ENCODE measurements at regions not wholly inside any gene's neighbourhood (a gene's known extent, or its start where the extent isn't known, plus 50 kb on each side); places are given as distances from the start of the nearest gene placed in this dataset.

GRCh38 chr7:84837405-84837804 is 349.5 kb downstream of the SEMA3D start:
- no peak for DNase-seq (ENCODE audit: low spot score)
- Histone ChIP-seq H3K4me3 (no peak overlapping the region), H3K27ac (no peak overlapping the region)
- no peak for TF ChIP-seq CTCF (IDR thresholded peaks at IDR 0.05)

GRCh38 chr7:84829719-84830118 is 357.1 kb downstream of the SEMA3D start:
- Histone ChIP-seq H3K27ac (no peak overlapping the region), H3K4me3 (no peak overlapping the region)
- TF ChIP-seq CTCF (IDR thresholded peaks at IDR 0.05) = no peak
- no peak for DNase-seq (ENCODE audit: low spot score)

- no peak for TF ChIP-seq CTCF (IDR thresholded peaks at IDR 0.05)
- Histone ChIP-seq H3K27ac (no peak overlapping the region), H3K4me3 (no peak overlapping the region)
- no peak for DNase-seq (ENCODE audit: low spot score)
Measured at GRCh38 chr7:84824057-84824651, 362.7 kb downstream of the SEMA3D start.

- DNase-seq (ENCODE audit: low spot score) = no peak
- no peak overlapping the region for H3K27ac ChIP-seq
- H3K4me3 ChIP-seq = no peak overlapping the region
- no peak for TF ChIP-seq CTCF (IDR thresholded peaks at IDR 0.05)
Measured at GRCh38 chr7:84823530-84823929, 363.3 kb downstream of the SEMA3D start.

GRCh38 chr7:84822941-84823510 is 363.8 kb downstream of the SEMA3D start:
- H3K4me3 ChIP-seq = no peak overlapping the region
- DNase-seq (ENCODE audit: low spot score) = no peak
- TF ChIP-seq CTCF (IDR thresholded peaks at IDR 0.05) = no peak
- no peak overlapping the region for H3K27ac ChIP-seq

GRCh38 chr7:84821671-84822534 is 365.0 kb downstream of the SEMA3D start:
- TF ChIP-seq CTCF (IDR thresholded peaks at IDR 0.05) = no peak
- Histone ChIP-seq H3K4me3 (no peak overlapping the region), H3K27ac (no peak overlapping the region)
- DNase-seq (ENCODE audit: low spot score) = no peak
